HEK293 (cell line): ENCODE measurements at regions not wholly inside any gene's neighbourhood (a gene's known extent, or its start where the extent isn't known, plus 50 kb on each side); places are given as distances from the start of the nearest gene placed in this dataset.

ENCODE experiments used
- CTCF ChIA-PET: fragments of 350-600 bp; formaldehyde crosslinking; extraction: SDS; loops from one replicate; lab custom pipeline; 2021; ENCODE audit warnings: antibody characterized with exemption; lab: Yijun Ruan, JAX
- POLR2A ChIA-PET: fragments of 300-600 bp; formaldehyde crosslinking; extraction: SDS; loops from one replicate; lab custom pipeline; 2020; ENCODE audit warnings: antibody characterized with exemption, inconsistent platforms; lab: Yijun Ruan, JAX
- H3K27ac ChIP-seq: fragments of 200-500 bp; sonication (Bioruptor generic); 2 replicates; pipeline ENCODE4 v1.5.1; 2014; ENCODE audit warnings: low read depth, low read length, control low read depth, inconsistent platforms; ENCODE audit errors: extremely low read depth
- H3K36me3 ChIP-seq, 2 experiments: fragments of 200-500 bp in 1 of 2; sonication (Bioruptor generic) in 1 of 2; 1 replicate in 1 of 2; 2 replicates in 1 of 2; pipeline ENCODE4 v1.5.1; 2014 to 2017; ENCODE audit warnings: inconsistent platforms in 2 of 2, low read length in 2 of 2; ENCODE audit not compliant: control insufficient read depth in 2 of 2, insufficient read depth in 1 of 2
- H3K4me1 ChIP-seq: fragments of 200-500 bp; sonication (Bioruptor generic); 2 replicates; pipeline ENCODE4 v1.5.1; 2014; ENCODE audit warnings: mild to moderate bottlenecking, low read length, inconsistent platforms; ENCODE audit not compliant: control insufficient read depth, insufficient read depth
- H3K4me3 ChIP-seq: 2 replicates; pipeline ENCODE4 v1.5.1; 2011; ENCODE audit warnings: low read depth, mild to moderate bottlenecking, control low read depth, low read length, moderate library complexity
- H3K9me3 ChIP-seq: fragments of 200-500 bp; sonication (Bioruptor generic); 2 replicates; pipeline ENCODE4 v1.5.1; 2014; ENCODE audit warnings: low read depth, low read length, inconsistent platforms; ENCODE audit not compliant: control insufficient read depth, insufficient read depth
- MZF1 ChIP-seq: fragments of 450-650 bp; formaldehyde crosslinking; IDR thresholded peaks from 2 replicates; pipeline ENCODE4 v1.5.1; 2017; ENCODE audit warnings: missing biosample characterization, missing genetic modification characterization, borderline replicate concordance
- YY1 ChIP-seq: fragments of 450-650 bp; formaldehyde crosslinking; IDR thresholded peaks from 2 replicates; pipeline ENCODE4 v1.5.1; 2018; ENCODE audit warnings: missing biosample characterization, missing genetic modification characterization
- ZBTB8A ChIP-seq: fragments of 450-650 bp; formaldehyde crosslinking; IDR thresholded peaks from 2 replicates; pipeline ENCODE4 v1.5.1; 2016; ENCODE audit warnings: missing biosample characterization, missing genetic modification characterization
- ZNF132 ChIP-seq: fragments of 450-650 bp; formaldehyde crosslinking; IDR thresholded peaks from 2 replicates; pipeline ENCODE4 v1.5.1; 2017; ENCODE audit warnings: missing biosample characterization, missing genetic modification characterization, borderline replicate concordance
- ZNF155 ChIP-seq: fragments of 450-650 bp; formaldehyde crosslinking; IDR thresholded peaks from 2 replicates; pipeline ENCODE4 v1.5.1; 2016; ENCODE audit warnings: missing biosample characterization, missing genetic modification characterization
- ZNF175 ChIP-seq: fragments of 450-650 bp; formaldehyde crosslinking; IDR thresholded peaks from 2 replicates; pipeline ENCODE4 v1.5.1; 2016; ENCODE audit warnings: missing biosample characterization, missing genetic modification characterization
- ZNF214 ChIP-seq: fragments of 450-650 bp; formaldehyde crosslinking; IDR thresholded peaks from 2 replicates; pipeline ENCODE4 v1.5.1; 2017; ENCODE audit warnings: missing biosample characterization, mild to moderate bottlenecking, missing genetic modification characterization, borderline replicate concordance
- ZNF239 ChIP-seq: fragments of 450-650 bp; formaldehyde crosslinking; IDR thresholded peaks from 2 replicates; pipeline ENCODE4 v1.5.1; 2016; ENCODE audit warnings: missing biosample characterization, missing genetic modification characterization
- ZNF292 ChIP-seq: fragments of 450-650 bp; formaldehyde crosslinking; IDR thresholded peaks from 2 replicates; pipeline ENCODE4 v1.5.1; 2016; ENCODE audit warnings: low read depth, missing biosample characterization, missing genetic modification characterization, borderline replicate concordance
- ZNF510 ChIP-seq: fragments of 450-650 bp; formaldehyde crosslinking; IDR thresholded peaks from 2 replicates; pipeline ENCODE4 v1.5.1; 2018; ENCODE audit warnings: mild to moderate bottlenecking, missing genetic modification characterization, missing biosample characterization; ENCODE audit not compliant: insufficient replicate concordance
- ZNF529 ChIP-seq: fragments of 450-650 bp; formaldehyde crosslinking; IDR thresholded peaks from 2 replicates; pipeline ENCODE4 v1.5.1; 2017; ENCODE audit warnings: missing genetic modification characterization, missing biosample characterization; ENCODE audit not compliant: insufficient replicate concordance
- ZNF624 ChIP-seq: fragments of 450-650 bp; formaldehyde crosslinking; IDR thresholded peaks from 2 replicates; pipeline ENCODE4 v1.5.1; 2017; ENCODE audit warnings: missing biosample characterization, missing genetic modification characterization
- ZNF626 ChIP-seq: fragments of 450-650 bp; sonication (Bioruptor Pico); formaldehyde crosslinking; IDR thresholded peaks from 2 replicates; pipeline ENCODE4 v1.5.1; 2018; ENCODE audit warnings: missing biosample characterization, missing genetic modification characterization, inconsistent platforms
- TF ChIP-seq, protein P1 (sequence below): fragments of 450-650 bp; formaldehyde crosslinking; IDR thresholded peaks from 2 replicates; pipeline ENCODE4 v1.5.1; 2016; ENCODE audit warnings: missing biosample characterization, missing genetic modification characterization
- TF ChIP-seq, protein P2 (sequence below): fragments of 450-650 bp; formaldehyde crosslinking; IDR thresholded peaks from 2 replicates; pipeline ENCODE4 v1.5.1; 2017; ENCODE audit warnings: missing biosample characterization, missing genetic modification characterization
- TF ChIP-seq, protein P3 (sequence below): fragments of 450-650 bp; formaldehyde crosslinking; IDR thresholded peaks from 2 replicates; pipeline ENCODE4 v1.5.1; 2016; ENCODE audit warnings: missing biosample characterization, missing genetic modification characterization
- TF ChIP-seq, protein P4 (sequence below): fragments of 450-650 bp; formaldehyde crosslinking; conservative IDR thresholded peaks from 2 replicates; pipeline ENCODE4 v1.5.1; 2016; ENCODE audit warnings: low read depth, missing biosample characterization, missing genetic modification characterization
- TF ChIP-seq, protein P5 (sequence below): fragments of 450-650 bp; formaldehyde crosslinking; IDR thresholded peaks from 2 replicates; pipeline ENCODE4 v1.5.1; 2016; ENCODE audit warnings: missing biosample characterization, missing genetic modification characterization

DNA sequence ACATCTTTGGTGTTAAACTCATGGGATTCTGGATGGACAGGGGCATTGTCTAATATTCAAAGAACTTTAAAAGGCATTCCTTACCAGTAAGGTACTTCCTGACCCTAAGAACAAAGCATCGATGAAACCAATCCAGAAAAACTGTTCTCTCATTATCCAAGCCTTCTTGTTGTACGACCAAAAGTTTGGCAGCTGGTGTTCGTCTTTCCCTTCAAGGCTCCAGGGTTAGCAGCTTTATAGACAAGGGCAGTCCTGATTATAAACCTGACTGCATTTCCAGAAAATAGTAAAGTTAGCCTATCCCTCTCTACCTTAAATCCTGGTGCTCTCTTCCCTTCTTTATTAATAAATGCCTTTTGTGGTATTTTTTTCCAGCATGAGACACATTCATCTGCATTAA, 149.4 kb upstream of the MRPS30 start:
- Histone ChIP-seq H3K27ac (no peak overlapping the region), H3K9me3 (no peaks in the 10 kb centered on the region), H3K4me3 (no peak overlapping the region), H3K36me3 (no peaks in the 10 kb centered on the region), H3K4me1 (no peaks in the 10 kb centered on the region)
- ChIA-PET POLR2A (no interaction called here), CTCF (no interaction called here)
- no peak for TF ChIP-seq ZNF510 (tag by site-specific recombination)
- TF ChIP-seq, protein P1, sequence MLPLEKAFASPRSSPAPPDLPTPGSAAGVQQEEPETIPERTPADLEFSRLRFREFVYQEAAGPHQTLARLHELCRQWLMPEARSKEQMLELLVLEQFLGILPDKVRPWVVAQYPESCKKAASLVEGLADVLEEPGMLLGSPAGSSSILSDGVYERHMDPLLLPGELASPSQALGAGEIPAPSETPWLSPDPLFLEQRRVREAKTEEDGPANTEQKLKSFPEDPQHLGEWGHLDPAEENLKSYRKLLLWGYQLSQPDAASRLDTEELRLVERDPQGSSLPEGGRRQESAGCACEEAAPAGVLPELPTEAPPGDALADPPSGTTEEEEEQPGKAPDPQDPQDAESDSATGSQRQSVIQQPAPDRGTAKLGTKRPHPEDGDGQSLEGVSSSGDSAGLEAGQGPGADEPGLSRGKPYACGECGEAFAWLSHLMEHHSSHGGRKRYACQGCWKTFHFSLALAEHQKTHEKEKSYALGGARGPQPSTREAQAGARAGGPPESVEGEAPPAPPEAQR (tag by site-specific recombination), result no peak

DNA sequence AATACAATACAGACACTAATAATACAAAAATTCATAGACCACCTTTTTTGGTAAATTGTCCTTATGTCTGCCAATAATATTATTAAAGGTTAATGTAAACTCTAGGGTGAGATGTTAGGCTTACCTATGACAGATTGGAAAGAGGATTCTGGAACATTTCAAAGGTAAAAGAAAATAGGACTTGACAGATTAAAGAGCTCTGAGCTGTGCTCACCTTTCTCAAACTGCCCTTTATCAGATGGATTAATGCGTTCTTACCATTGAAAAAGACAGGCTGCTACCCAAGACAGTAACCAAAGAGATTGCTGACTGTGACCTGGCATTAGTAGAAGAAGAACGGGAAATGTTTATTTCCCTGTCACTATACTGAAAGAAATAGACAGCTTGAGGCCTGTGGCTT, 156.1 kb upstream of the MRPS30 start:
- CTCF ChIA-PET, result no interaction called here
- TF ChIP-seq, protein P2, sequence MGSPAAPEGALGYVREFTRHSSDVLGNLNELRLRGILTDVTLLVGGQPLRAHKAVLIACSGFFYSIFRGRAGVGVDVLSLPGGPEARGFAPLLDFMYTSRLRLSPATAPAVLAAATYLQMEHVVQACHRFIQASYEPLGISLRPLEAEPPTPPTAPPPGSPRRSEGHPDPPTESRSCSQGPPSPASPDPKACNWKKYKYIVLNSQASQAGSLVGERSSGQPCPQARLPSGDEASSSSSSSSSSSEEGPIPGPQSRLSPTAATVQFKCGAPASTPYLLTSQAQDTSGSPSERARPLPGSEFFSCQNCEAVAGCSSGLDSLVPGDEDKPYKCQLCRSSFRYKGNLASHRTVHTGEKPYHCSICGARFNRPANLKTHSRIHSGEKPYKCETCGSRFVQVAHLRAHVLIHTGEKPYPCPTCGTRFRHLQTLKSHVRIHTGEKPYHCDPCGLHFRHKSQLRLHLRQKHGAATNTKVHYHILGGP (tag by site-specific recombination), result no peak
- no peak for TF ChIP-seq ZBTB8A
- TF ChIP-seq ZNF239 (tag by site-specific recombination), result no peak
- TF ChIP-seq ZNF529 (tag by site-specific recombination), result no peak
- TF ChIP-seq ZNF175, result no peak

DNA sequence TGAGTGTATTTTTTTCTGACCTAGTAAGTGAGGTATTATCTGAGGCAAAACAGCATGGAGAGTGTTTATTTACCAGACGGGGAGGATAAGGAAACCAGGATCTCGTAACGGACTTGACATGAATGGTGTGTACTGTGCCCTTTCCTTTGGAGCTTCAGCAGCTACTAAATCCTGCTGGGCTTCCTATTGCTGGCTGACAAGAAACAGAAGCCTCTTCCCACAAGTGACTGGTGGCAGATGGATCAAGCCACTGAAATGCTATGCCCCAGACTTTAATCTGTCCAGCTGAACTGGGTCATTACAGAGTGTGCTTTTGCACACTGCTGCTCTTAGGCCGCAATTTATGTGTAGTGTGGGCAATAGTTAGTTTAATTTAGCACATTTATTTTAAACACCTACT, 162.7 kb upstream of the MRPS30 start:
- POLR2A ChIA-PET, result no interaction called here
- CTCF ChIA-PET, result interaction anchor here (0.5 kb wide), 1 partner anchor 881 kb away, joined by 3 read pairs; no protein-coding TSS in a partner anchor

More for the DNA sequence above, 156.1 kb upstream of the MRPS30 start:
- Histone ChIP-seq H3K4me3 (no peak overlapping the region), H3K4me1 (no peaks in the 10 kb centered on the region), H3K36me3 (no peaks in the 10 kb centered on the region), H3K9me3 (no peaks in the 10 kb centered on the region), H3K27ac (no peak overlapping the region)
- POLR2A ChIA-PET, result no interaction called here

DNA sequence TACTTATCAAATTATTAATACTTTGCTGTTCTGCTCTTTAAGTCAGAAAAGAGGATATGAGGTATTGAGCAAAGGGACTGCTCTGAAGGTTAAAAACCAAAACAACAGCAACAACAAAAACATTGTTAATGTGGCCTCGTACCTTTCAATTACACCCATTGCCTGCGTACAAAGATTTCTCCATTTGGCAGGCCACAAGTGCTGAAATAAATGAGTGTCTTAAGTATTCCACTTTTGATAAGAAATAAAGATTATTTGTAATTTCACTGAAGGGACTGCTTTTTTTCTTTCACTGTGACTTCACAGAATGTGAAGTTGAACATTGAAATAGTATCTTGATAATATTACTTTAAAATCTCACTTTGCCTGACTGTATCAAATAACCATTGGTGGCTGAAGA, 163.2 kb upstream of the MRPS30 start:
- H3K36me3 ChIP-seq, result no peaks in the 10 kb centered on the region
- no peak overlapping the region for H3K4me3 ChIP-seq
- no peak overlapping the region for H3K27ac ChIP-seq
- ChIA-PET POLR2A (no interaction called here), CTCF (no interaction called here)
- no peaks in the 10 kb centered on the region for H3K4me1 ChIP-seq
- no peaks in the 10 kb centered on the region for H3K9me3 ChIP-seq
- TF ChIP-seq ZNF155 (no peak), MZF1 (tag by site-specific recombination) (no peak), ZNF626 (tag by site-specific recombination) (no peak), ZNF529 (tag by site-specific recombination) (no peak), ZNF292 (tag by site-specific recombination) (no peak), ZNF132 (no peak), ZNF624 (no peak)
- TF ChIP-seq, protein P3, sequence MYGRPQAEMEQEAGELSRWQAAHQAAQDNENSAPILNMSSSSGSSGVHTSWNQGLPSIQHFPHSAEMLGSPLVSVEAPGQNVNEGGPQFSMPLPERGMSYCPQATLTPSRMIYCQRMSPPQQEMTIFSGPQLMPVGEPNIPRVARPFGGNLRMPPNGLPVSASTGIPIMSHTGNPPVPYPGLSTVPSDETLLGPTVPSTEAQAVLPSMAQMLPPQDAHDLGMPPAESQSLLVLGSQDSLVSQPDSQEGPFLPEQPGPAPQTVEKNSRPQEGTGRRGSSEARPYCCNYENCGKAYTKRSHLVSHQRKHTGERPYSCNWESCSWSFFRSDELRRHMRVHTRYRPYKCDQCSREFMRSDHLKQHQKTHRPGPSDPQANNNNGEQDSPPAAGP (tag by site-specific recombination), result no peak
- TF ChIP-seq, protein P4, sequence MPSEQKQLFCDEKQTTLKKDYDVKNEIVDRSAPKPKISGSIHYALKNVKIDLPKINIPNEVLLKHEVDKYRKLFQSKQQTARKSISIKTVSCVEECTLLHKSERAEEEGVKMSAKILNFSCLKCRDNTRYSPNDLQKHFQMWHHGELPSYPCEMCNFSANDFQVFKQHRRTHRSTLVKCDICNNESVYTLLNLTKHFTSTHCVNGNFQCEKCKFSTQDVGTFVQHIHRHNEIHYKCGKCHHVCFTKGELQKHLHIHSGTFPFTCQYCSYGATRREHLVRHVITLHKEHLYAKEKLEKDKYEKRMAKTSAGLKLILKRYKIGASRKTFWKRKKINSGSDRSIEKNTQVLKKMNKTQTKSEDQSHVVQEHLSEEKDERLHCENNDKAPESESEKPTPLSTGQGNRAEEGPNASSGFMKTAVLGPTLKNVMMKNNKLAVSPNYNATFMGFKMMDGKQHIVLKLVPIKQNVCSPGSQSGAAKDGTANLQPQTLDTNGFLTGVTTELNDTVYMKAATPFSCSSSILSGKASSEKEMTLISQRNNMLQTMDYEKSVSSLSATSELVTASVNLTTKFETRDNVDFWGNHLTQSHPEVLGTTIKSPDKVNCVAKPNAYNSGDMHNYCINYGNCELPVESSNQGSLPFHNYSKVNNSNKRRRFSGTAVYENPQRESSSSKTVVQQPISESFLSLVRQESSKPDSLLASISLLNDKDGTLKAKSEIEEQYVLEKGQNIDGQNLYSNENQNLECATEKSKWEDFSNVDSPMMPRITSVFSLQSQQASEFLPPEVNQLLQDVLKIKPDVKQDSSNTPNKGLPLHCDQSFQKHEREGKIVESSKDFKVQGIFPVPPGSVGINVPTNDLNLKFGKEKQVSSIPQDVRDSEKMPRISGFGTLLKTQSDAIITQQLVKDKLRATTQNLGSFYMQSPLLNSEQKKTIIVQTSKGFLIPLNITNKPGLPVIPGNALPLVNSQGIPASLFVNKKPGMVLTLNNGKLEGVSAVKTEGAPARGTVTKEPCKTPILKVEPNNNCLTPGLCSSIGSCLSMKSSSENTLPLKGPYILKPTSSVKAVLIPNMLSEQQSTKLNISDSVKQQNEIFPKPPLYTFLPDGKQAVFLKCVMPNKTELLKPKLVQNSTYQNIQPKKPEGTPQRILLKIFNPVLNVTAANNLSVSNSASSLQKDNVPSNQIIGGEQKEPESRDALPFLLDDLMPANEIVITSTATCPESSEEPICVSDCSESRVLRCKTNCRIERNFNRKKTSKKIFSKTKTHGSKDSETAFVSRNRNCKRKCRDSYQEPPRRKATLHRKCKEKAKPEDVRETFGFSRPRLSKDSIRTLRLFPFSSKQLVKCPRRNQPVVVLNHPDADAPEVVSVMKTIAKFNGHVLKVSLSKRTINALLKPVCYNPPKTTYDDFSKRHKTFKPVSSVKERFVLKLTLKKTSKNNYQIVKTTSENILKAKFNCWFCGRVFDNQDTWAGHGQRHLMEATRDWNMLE, result no peak

More for the DNA sequence above, 162.7 kb upstream of the MRPS30 start:
- no peak for TF ChIP-seq ZNF214 (tag by site-specific recombination)
- TF ChIP-seq, protein P5, sequence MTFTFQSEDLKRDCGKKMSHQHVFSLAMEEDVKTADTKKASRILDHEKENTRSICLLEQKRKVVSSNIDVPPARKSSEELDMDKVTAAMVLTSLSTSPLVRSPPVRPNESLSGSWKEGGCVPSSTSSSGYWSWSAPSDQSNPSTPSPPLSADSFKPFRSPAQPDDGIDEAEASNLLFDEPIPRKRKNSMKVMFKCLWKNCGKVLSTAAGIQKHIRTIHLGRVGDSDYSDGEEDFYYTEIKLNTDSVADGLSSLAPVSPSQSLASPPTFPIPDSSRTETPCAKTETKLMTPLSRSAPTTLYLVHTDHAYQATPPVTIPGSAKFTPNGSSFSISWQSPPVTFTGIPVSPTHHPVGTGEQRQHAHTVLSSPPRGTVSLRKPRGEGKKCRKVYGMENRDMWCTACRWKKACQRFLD (tag by site-specific recombination), result no peak
- TF ChIP-seq YY1 (tag by site-specific recombination), result no peak
- no peaks in the 10 kb centered on the region for H3K4me1 ChIP-seq
- H3K27ac ChIP-seq, result no peak overlapping the region
- H3K4me3 ChIP-seq, result no peak overlapping the region
- H3K36me3 ChIP-seq, result no peaks in the 10 kb centered on the region
- H3K9me3 ChIP-seq, result no peaks in the 10 kb centered on the region
